ENCODE measurements at regions not wholly inside any gene's neighbourhood (a gene's known extent, or its start where the extent isn't known, plus 50 kb on each side); places are given as distances from the start of the nearest gene placed in this dataset.

- Histone ChIP-seq H3K23me2 (ENCODE audit: low read depth, low read length) (no peaks in the 10 kb centered on the region; the same call in 1 of the 2 replicates), H2BK15ac (ENCODE audit: low read length) (no peak overlapping the region), H3K56ac (replicated peaks; ENCODE audit: insufficient read length, low read depth, low read length) (no peak overlapping the region), H4K8ac (ENCODE audit: extremely low read depth, insufficient read depth, low read length) (no peak overlapping the region), H2BK12ac (ENCODE audit: low read depth, low read length) (no peak overlapping the region), H3K9ac (replicated peaks in 1 of 4; ENCODE audit: extremely low read depth in 1 of 4, low read depth in 3 of 4, low read length in 3 of 4) (no peak overlapping the region), H2AFZ (ENCODE audit: low read length) (no peak overlapping the region), H3K27me3 (replicated peaks in 1 of 4; ENCODE audit: control insufficient read depth in 3 of 4, extremely low read depth in 1 of 4, insufficient read depth in 3 of 4, low read length in 3 of 4) (no peaks in the 10 kb centered on the region), H2AK5ac (ENCODE audit: low read depth, low read length) (no peak overlapping the region), H4K20me1 (replicated peaks in 1 of 2; ENCODE audit: control insufficient read depth in 1 of 2, insufficient read depth in 2 of 2, low read length in 2 of 2) (no peaks in the 10 kb centered on the region), H3K4me2 (ENCODE audit: insufficient read depth in 1 of 2, low read depth in 2 of 2, low read length in 2 of 2) (no peak overlapping the region), H4K5ac (ENCODE audit: insufficient read length, low read depth, low read length) (no peak overlapping the region), H4K91ac (replicated peaks; ENCODE audit: insufficient read length, low read length) (no peak overlapping the region), H3K14ac (ENCODE audit: insufficient read length) (no peak overlapping the region), H2BK5ac (ENCODE audit: low read depth, low read length) (no peak overlapping the region), H3K9me3 (ENCODE audit: insufficient read depth in 2 of 2, low read depth in 1 of 2, low read length in 1 of 2) (no peaks in the 10 kb centered on the region), H2BK20ac (ENCODE audit: low read length) (no peak overlapping the region), H3K4me3 (ENCODE audit: extremely low read depth in 1 of 4, insufficient read depth in 2 of 4, low read depth in 3 of 4, low read length in 4 of 4) (no peak overlapping the region), H3K18ac (ENCODE audit: extremely low read depth, low read length) (no peak overlapping the region), H2BK120ac (replicated peaks; ENCODE audit: low read depth, low read length) (no peak overlapping the region), H3K4ac (replicated peaks; ENCODE audit: insufficient read length, low read depth, low read length) (no peak overlapping the region), H3K79me2 (ENCODE audit: control insufficient read depth in 1 of 2, insufficient read depth in 2 of 2, low read length in 2 of 2) (no peaks in the 10 kb centered on the region), H3K27ac (ENCODE audit: low read depth, low read length) (no peak overlapping the region), H3K23ac (ENCODE audit: insufficient read length) (no peak overlapping the region), H3K79me1 (ENCODE audit: low read depth, low read length) (no peaks in the 10 kb centered on the region), H3K36me3 (ENCODE audit: control insufficient read depth in 2 of 4, insufficient read depth in 4 of 4, low read length in 3 of 4) (no peaks in the 10 kb centered on the region), H3K4me1 (replicated peaks in 1 of 4; ENCODE audit: control insufficient read depth in 3 of 4, insufficient read depth in 4 of 4, low read length in 3 of 4) (peaks cover 0 to 2% (median under 1%) of the 10 kb centered on the region in 4 experiments; a peak in 2 of 7 replicates)
- POLR2A ChIA-PET (ENCODE audit: partially characterized antibody), result no interaction called here
- no peak for DNase-seq (ENCODE audit: low read depth in 1 of 2, low spot score in 2 of 2)
- CTCF ChIA-PET (ENCODE audit: partially characterized antibody), result interaction anchor here (0.7 kb wide), 1 partner anchor 23 kb away, joined by 3 read pairs; no protein-coding TSS in a partner anchor
- WGBS, 2 experiments (ENCODE audit: extremely low coverage in 1 of 2, insufficient coverage in 1 of 2, insufficient read length in 1 of 2, insufficient replicate concordance in 2 of 2, low coverage in 1 of 2, low lambda C conversion rate in 2 of 2, missing lambda C conversion rate in 1 of 2), result 93% methylated on average over 1 of the region's 1 CpG; no CpG with 5 or more reads in 1 of the 2 experiments
- no peak for FAIRE-seq
- TF ChIP-seq E2F6 (IDR thresholded peaks at IDR 0.05) (no peak), SUZ12 (IDR thresholded peaks at IDR 0.05; ENCODE audit: low read length) (no peak), MAFK (IDR thresholded peaks at IDR 0.05; ENCODE audit: low read depth, low read length) (no peak), HDAC2 (IDR thresholded peaks at IDR 0.05; ENCODE audit: borderline replicate concordance in 1 of 2, low read depth in 2 of 2, low read length in 2 of 2) (no peak), SIRT6 (IDR thresholded peaks at IDR 0.05; ENCODE audit: low read length) (no peak), CHD1 (IDR thresholded peaks at IDR 0.05; ENCODE audit: low read depth, low read length) (no peak), ATF2 (IDR thresholded peaks at IDR 0.05; ENCODE audit: low read length) (no peak), CREB1 (IDR thresholded peaks at IDR 0.05) (no peak), ASH2L (IDR thresholded peaks at IDR 0.05; ENCODE audit: low read length) (no peak), NRF1 (IDR thresholded peaks at IDR 0.05; ENCODE audit: low read depth, low read length) (no peak), SAP30 (IDR thresholded peaks at IDR 0.05; ENCODE audit: insufficient read depth, insufficient replicate concordance, low read length) (no peak), CBX5 (IDR thresholded peaks at IDR 0.05; ENCODE audit: low read depth, low read length) (no peak), TCF12 (IDR thresholded peaks at IDR 0.05; ENCODE audit: low read depth, low read length) (no peak)
These were observed 933.7 kb downstream of the NTRK3 start for GRCh38 chr15:87322870-87323269.
